Sigmoid colon (tissue), 4 donors: ENCODE measurements at regions not wholly inside any gene's neighbourhood (a gene's known extent, or its start where the extent isn't known, plus 50 kb on each side); places are given as distances from the start of the nearest gene placed in this dataset.

Experiments
- CTCF ChIP-seq, 4 experiments: fragments of 450-650 bp in 3 of 4; fragments of 200-600 bp in 1 of 4; IDR thresholded peaks; one replicate each; pipeline ENCODE4 v1.5.1; 2016 to 2019; ENCODE audit warnings: antibody characterized with exemption in 4 of 4, mild to moderate bottlenecking in 3 of 4, moderate library complexity in 2 of 4
- POLR2A ChIP-seq, 2 donors: fragments of 450-650 bp; IDR thresholded peaks; one replicate each; pipeline ENCODE4 v1.6.1; 2016; ENCODE audit warnings: antibody characterized with exemption in 2 of 2, mild to moderate bottlenecking in 2 of 2, moderate library complexity in 2 of 2
- POLR2AphosphoS5 ChIP-seq, 4 donors: sonication (generic); formaldehyde crosslinking; IDR thresholded peaks; one replicate each; pipeline ENCODE4 v1.6.1; 2017; ENCODE audit warnings: antibody characterized with exemption in 4 of 4

GRCh38 chr6:132213732-132214131, 187.5 kb downstream of the MOXD1 start:
- TF ChIP-seq POLR2AphosphoS5 (IDR thresholded peaks at IDR 0.05) (no peak), CTCF (IDR thresholded peaks at IDR 0.05) (no peak), POLR2A (IDR thresholded peaks at IDR 0.05) (no peak)
